Small intestine (tissue), 7 donors: ENCODE measurements at regions not wholly inside any gene's neighbourhood (a gene's known extent, or its start where the extent isn't known, plus 50 kb on each side); places are given as distances from the start of the nearest gene placed in this dataset.

Experiments
- DNase-seq, 2 donors: peaks; one replicate each; pipeline versions ENCODE4 v3.0.0 to v3.0.0-alpha.2; 2013
- FAIRE-seq: peaks from 2 replicates; lab custom pipeline; 2012; peaks lifted over from hg19 to GRCh38; lab: Jason Lieb, UNC
- H3K27ac ChIP-seq, 3 donors: one replicate each; pipeline ENCODE4 v1.5.1; 2013; ENCODE audit warnings: low read length in 2 of 3, mild to moderate bottlenecking in 2 of 3, control low read depth in 1 of 3, inconsistent platforms in 1 of 3, low read depth in 1 of 3, moderate library complexity in 1 of 3
- H3K27me3 ChIP-seq, 3 donors: one replicate each; pipeline ENCODE4 v1.6.1; 2013; ENCODE audit warnings: low read length in 3 of 3, inconsistent platforms in 1 of 3; ENCODE audit not compliant: control insufficient read depth in 3 of 3, insufficient read depth in 3 of 3
- H3K36me3 ChIP-seq, 3 donors: one replicate each; pipeline ENCODE4 v1.6.1; 2013; ENCODE audit warnings: low read length in 3 of 3, inconsistent platforms in 1 of 3, low read depth in 1 of 3, mild to moderate bottlenecking in 1 of 3, moderate library complexity in 1 of 3; ENCODE audit not compliant: control insufficient read depth in 3 of 3, insufficient read depth in 2 of 3
- H3K4me1 ChIP-seq, 3 donors: one replicate each; pipeline ENCODE4 v1.6.1; 2013; ENCODE audit warnings: low read length in 2 of 3, inconsistent platforms in 1 of 3, low read depth in 1 of 3, mild to moderate bottlenecking in 1 of 3, moderate library complexity in 1 of 3; ENCODE audit not compliant: control insufficient read depth in 3 of 3, insufficient read depth in 2 of 3
- H3K4me3 ChIP-seq, 3 donors: one replicate each; pipeline ENCODE4 v1.5.1; 2013; ENCODE audit warnings: low read length in 3 of 3, control low read depth in 1 of 3, inconsistent platforms in 1 of 3, low read depth in 1 of 3, mild to moderate bottlenecking in 1 of 3, moderate library complexity in 1 of 3
- H3K9me3 ChIP-seq, 2 donors: one replicate each; pipeline ENCODE4 v1.6.1; 2013; ENCODE audit warnings: low read depth in 1 of 2, low read length in 1 of 2; ENCODE audit not compliant: control insufficient read depth in 2 of 2, insufficient read depth in 1 of 2
- WGBS, 3 donors: extraction: QIAGEN DNeasy Blood & Tissue Kit; methylation state at CpG; one replicate each; pipeline ENCODE4 v1.1.7; 2013; 5-methylcytosine and 5-hydroxymethylcytosine counted together
- donor health status: healthy with polysubstance abuse.
- donor health status: control.
- donor health status: control.
- donor health status: Bipolar disorder and iron deficiency.
- donor health status: healthy.

- H3K4me3 ChIP-seq: no peak overlapping the region
- no peaks in the 10 kb centered on the region for H3K9me3 ChIP-seq
- no peaks in the 10 kb centered on the region for H3K27me3 ChIP-seq
- no peak overlapping the region for H3K27ac ChIP-seq
- no peaks in the 10 kb centered on the region for H3K36me3 ChIP-seq
- DNase-seq: no peak
- H3K4me1 ChIP-seq: no peaks in the 10 kb centered on the region
- FAIRE-seq: no peak
These were observed 247.8 kb downstream of the PRL start for GRCh38 chr6:22049002-22049401.

GRCh38 chr6:22053391-22053997, 243.3 kb downstream of the PRL start:
- no peak for FAIRE-seq

GRCh38 chr6:22056398-22056797, 240.4 kb downstream of the PRL start:
- Histone ChIP-seq H3K27ac (no peak overlapping the region), H3K9me3 (peaks cover 0 to 4% of the 10 kb centered on the region in 2 donors), H3K27me3 (no peaks in the 10 kb centered on the region), H3K36me3 (no peaks in the 10 kb centered on the region), H3K4me1 (no peaks in the 10 kb centered on the region), H3K4me3 (no peak overlapping the region)
- 80 to 94% (median 89%) methylated on average over 9 of the region's 9 CpGs for WGBS, 3 donors
- DNase-seq: no peak
- FAIRE-seq: no peak

More at GRCh38 chr6:22053391-22053997, 243.3 kb downstream of the PRL start:
- no peaks in the 10 kb centered on the region for H3K36me3 ChIP-seq
- no peaks in the 10 kb centered on the region for H3K27me3 ChIP-seq
- peaks cover 0 to 4% of the 10 kb centered on the region in 2 donors for H3K9me3 ChIP-seq
- no peaks in the 10 kb centered on the region for H3K4me1 ChIP-seq
- WGBS, 3 donors: 70 to 88% (median 87%) methylated on average over 3 of the region's 3 CpGs
- H3K4me3 ChIP-seq: no peak overlapping the region
- DNase-seq: no peak
- H3K27ac ChIP-seq: no peak overlapping the region

GRCh38 chr6:22057962-22058361, 238.9 kb downstream of the PRL start:
- no peaks in the 10 kb centered on the region for H3K4me1 ChIP-seq
- FAIRE-seq: no peak
- H3K36me3 ChIP-seq: peaks cover 0 to 2% (median 0%) of the 10 kb centered on the region in 3 donors
- no peak for DNase-seq
- no peak overlapping the region for H3K27ac ChIP-seq
- no peak overlapping the region for H3K4me3 ChIP-seq
- WGBS, 3 donors: 55 to 78% (median 70%) methylated on average over 2 of the region's 2 CpGs
- H3K27me3 ChIP-seq: no peaks in the 10 kb centered on the region
- peaks cover 0 to 4% of the 10 kb centered on the region in 2 donors for H3K9me3 ChIP-seq

- no peak for FAIRE-seq
- Histone ChIP-seq H3K27me3 (no peaks in the 10 kb centered on the region), H3K9me3 (peaks cover 0 to 4% of the 10 kb centered on the region in 2 donors), H3K27ac (no peak overlapping the region), H3K36me3 (peaks cover 0 to 6% (median 0%) of the 10 kb centered on the region in 3 donors), H3K4me1 (no peaks in the 10 kb centered on the region), H3K4me3 (no peak overlapping the region)
- DNase-seq: no peak
- 74 to 75% (median 75%) methylated on average over 3 of the region's 3 CpGs for WGBS, 3 donors
These were observed 237.7 kb downstream of the PRL start for GRCh38 chr6:22059126-22059525.

GRCh38 chr6:22059946-22060345, 236.9 kb downstream of the PRL start:
- DNase-seq: no peak
- H3K27me3 ChIP-seq: no peaks in the 10 kb centered on the region
- H3K4me1 ChIP-seq: no peaks in the 10 kb centered on the region
- 67 to 94% (median 91%) methylated on average over 1 of the region's 1 CpG for WGBS, 3 donors
- H3K4me3 ChIP-seq: no peak overlapping the region
- no peak for FAIRE-seq
- peaks cover 0 to 4% of the 10 kb centered on the region in 2 donors for H3K9me3 ChIP-seq
- H3K27ac ChIP-seq: no peak overlapping the region
- H3K36me3 ChIP-seq: peaks cover 0 to 6% (median 0%) of the 10 kb centered on the region in 3 donors

- H3K27me3 ChIP-seq: no peaks in the 10 kb centered on the region
- DNase-seq (no peak), FAIRE-seq (no peak)
- no peaks in the 10 kb centered on the region for H3K4me1 ChIP-seq
- H3K36me3 ChIP-seq: peaks cover 0 to 6% (median 0%) of the 10 kb centered on the region in 3 donors
- no peak overlapping the region for H3K27ac ChIP-seq
- no peak overlapping the region for H3K4me3 ChIP-seq
- no peaks in the 10 kb centered on the region for H3K9me3 ChIP-seq
- 64 to 88% (median 72%) methylated on average over 21 of the region's 21 CpGs for WGBS, 3 donors
These were observed 233.9 kb downstream of the PRL start for GRCh38 chr6:22062807-22063408.

- WGBS, 3 donors: 76 to 81% (median 79%) methylated on average over 1 of the region's 1 CpG
- Histone ChIP-seq H3K4me1 (no peaks in the 10 kb centered on the region), H3K27me3 (no peaks in the 10 kb centered on the region), H3K27ac (no peak overlapping the region), H3K4me3 (no peak overlapping the region), H3K9me3 (no peaks in the 10 kb centered on the region), H3K36me3 (peaks cover 0 to 6% (median 0%) of the 10 kb centered on the region in 3 donors)
- DNase-seq (no peak), FAIRE-seq (no peak)
These were observed 232.3 kb downstream of the PRL start for GRCh38 chr6:22064558-22064957.
